ENCODE measurements at regions not wholly inside any gene's neighbourhood (a gene's known extent, or its start where the extent isn't known, plus 50 kb on each side); places are given as distances from the start of the nearest gene placed in this dataset.

DNA sequence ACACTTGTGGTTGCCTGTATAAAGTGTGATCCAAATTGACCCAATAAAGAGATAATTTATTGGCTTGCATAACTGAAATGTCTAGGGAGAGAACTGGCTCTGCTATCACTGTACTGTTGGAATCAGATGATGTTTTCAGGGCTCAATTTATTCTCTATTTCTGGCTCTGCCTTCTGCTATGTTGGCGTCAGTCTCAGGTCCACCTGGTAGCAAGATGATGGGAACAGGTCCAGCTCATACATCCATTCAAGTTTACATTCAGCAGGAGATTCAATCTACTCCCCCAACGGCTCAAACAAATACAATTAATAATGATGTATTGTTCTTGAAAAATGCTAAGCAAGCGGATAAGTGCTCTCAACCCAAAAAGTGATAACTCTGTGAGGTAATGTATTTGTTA lies 297.7 kb upstream of the SYT4 start:
- DNase-seq, result no peak

DNA sequence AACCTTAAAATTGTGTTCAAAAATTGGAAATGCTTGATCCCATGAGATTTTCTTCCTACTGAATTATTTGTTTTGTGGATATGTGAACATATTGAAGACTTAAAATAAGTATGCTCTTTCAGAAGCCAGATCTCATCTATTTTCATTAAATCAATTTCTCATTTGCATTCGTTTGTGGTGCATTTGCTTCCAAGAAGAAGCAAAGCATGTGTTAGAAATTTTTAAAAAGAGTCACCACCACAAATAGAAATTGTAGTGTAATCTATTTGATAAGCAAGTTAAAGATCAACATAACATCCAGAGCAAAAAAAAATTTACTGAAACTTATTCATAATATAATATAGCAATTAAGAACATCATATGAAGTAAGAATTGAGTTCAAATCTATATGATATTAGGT lies 300.9 kb upstream of the SYT4 start:
- DNase-seq, result no peak

DNA sequence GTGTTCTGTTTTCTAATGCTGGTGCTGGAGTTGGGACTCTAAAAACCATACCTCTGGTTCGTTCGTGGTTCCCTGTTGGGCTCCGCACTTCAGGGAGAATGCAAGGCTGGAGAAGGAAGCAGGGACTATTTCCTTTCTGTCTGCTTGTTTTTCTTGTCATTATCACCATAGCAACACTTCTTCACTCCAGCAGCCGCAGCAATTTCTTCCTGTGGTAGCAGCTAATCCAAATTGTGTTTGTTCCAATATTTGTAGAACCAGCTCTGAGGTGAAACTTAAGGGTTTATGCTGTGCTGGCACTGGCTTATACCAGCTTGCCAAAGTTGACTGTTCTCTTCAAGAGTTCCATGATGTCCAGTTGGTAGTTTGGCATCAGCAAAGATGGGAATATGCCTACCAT lies 301.4 kb upstream of the SYT4 start:
- DNase-seq, result no peak

DNA sequence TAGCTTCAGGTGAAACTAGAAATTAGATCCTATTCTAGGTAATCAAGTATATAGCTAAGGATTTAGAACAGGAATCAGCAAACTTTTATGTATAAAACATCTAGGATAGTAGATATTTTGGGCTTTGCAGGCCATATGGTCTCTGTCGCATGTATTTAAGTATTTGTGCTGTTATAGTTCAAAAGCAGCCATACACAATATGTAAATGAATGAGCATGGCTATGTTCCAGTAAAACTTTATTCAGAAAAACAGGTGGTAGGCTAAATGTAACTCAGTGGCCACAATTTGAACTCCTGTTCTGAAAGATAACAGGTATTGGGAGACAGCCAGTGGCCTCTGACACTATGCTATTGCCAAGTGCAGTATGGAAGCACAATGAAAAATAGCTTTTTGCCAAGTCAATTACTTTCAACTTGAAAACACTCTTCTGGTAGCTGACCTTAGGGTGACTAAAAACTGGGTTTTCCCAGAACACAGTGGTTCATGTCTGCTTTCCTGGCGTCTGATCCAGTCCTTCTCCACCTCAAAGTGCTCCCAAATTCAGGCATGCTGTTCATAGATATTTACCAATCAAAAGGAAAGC lies 304.7 kb upstream of the SYT4 start:
- DNase-seq, result no peak

DNA sequence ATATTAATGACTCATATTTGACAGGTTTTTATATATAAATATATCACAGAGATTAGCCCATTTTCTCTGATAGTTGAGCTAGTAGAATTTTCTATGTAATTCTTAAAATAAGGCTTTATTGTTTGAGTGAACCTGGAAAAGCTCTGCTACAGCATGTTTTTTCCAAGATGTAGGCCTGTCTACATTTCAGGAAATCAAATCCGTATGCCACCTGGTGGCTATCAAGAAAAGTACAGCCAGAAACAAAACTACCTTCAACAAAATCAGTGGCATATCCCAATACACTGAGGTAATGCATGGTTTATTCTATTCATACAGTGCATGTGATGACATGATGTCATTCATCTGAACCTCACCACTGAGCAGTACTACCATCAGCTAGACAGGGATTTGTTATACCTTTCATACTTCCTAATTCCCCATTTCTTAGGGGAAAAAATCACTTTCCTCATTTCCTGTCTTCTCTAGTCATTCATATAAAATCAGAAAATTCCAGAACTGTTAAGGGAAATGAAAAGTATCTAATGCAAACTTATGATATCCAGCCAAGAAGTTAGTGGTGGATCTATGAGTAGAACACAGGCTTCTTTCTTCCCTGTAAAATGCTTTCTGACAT lies 310.4 kb upstream of the SYT4 start:
- DNase-seq, result no peak

DNA sequence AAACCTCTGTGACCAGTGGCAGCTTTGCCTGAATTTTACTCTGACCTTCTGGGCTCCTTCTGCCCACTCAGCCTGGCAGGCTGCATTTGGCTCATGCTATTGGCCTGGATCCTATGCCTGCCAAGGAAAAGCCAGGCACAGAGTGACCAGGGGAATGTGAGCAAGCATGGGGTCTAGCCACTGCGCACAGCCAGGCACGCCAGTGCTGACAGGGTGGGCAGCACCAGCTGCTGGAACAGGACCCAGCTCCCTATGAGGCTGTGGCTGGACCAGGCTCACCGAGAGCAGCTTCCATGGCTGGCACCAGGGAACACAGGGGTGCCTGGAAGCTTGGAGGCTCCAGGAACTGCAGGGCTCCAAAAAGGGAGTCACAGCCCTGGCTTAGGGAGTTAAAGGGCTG lies 311.5 kb upstream of the SYT4 start:
- no peak for DNase-seq

DNA sequence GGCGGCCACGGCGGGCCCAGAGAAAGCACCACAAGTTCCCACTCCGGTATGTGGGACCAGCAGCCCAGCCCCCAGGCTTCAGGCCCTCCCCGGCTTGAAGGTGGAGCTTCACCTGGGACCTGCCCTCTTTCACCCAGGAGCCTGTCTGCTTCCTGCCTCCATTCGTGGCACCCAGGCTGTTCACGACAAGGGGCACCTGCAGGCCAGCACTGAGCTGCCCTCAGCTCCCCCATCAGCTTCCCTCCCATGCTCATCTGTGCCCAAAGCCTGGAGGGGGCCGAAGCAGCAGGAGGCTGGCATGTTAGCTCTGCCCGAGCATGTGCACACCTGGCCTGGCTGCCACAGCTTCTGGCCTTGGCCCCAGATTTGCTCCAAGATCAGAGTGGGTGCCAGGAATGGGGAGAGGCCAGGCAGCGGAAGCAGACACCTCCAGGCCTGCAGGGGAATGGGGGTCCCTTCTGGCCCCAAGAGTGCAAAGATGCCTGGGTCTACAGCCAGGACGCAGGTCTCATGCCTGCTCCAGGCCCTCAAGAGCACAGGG lies 312.4 kb upstream of the SYT4 start:
- DNase-seq, result no peak

DNA sequence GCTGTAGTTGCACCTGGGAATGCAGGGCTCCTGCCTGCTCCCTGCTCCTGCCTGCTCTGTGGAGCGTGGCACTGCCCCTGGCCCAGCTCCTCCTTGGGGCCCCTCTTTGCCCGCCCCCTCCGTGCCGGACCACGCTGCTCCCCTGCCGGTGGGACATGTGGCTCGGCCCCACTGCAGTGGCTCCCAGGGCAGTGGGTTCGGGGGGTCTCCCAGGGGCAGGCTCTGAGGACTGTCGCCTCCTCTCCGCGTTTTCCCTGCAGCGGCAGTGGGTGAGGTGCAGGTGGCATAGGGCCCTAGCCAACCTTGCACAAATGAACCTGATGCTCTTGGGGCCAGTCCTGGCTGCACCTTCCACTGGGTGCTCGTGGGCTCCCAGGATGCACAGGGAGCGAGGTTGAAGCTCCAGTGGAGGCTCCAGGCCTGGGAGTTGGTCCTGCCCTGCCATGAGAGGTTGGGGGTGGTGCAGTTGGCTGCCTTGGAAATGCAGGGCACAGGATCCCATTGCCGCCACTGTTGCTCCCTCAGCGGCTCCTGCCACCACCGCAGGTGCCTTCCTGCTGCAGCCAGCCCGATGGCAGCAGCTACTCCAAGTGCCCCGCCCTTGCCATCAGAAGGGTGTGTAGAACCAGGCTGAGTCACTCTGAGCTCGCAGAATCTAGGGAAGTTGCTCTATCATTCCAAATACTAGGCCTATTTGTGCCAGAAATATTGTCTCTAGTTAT lies 313.1 kb upstream of the SYT4 start:
- DNase-seq, result no peak

DNA sequence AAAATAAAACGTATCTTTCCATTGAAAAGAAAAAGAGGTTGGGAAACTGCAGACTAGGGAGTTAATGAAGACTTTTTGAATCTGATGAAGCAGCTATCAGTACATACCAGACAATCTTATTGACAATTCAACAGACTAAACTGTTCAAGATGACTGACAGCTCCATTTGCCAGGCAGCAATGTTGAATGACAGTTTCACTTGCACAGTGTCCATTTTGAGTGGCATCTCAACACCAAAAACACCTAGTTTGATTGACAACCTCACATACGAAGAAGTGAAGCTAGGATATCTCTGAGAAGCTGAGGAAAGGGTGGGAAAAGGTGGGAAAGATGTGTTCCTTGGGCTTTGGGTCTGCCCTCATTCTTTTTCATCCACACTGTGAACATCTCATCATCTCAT lies 315.0 kb upstream of the SYT4 start:
- DNase-seq, result no peak

DNA sequence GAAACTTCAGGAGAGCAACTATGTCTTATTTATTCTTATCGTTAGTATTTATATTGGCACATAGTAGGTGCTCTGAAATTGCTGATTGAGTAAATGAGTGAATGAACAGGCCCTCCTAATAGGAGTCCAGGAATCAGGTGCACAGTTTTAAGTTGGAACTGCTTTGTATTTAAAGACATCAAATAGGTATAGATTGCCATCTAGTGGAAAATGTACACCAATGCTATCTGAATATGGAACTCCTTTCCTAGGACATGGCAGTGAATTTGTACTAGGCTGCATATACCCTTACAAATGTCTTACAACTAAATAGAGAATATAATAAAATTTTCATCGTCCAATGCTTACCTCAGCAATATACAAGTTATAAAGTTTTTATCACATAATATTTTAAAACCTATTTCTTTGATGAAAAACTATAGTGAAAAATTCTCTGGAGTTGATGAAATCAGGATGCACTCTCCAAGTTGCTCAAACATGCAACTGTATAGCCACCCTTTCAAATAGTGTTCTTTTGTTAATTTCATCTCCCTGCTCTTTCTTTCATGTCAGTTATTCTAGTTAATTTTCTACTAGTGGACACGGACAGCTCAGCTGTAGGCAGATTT lies 318.9 kb upstream of the SYT4 start:
- no peak for DNase-seq

DNA sequence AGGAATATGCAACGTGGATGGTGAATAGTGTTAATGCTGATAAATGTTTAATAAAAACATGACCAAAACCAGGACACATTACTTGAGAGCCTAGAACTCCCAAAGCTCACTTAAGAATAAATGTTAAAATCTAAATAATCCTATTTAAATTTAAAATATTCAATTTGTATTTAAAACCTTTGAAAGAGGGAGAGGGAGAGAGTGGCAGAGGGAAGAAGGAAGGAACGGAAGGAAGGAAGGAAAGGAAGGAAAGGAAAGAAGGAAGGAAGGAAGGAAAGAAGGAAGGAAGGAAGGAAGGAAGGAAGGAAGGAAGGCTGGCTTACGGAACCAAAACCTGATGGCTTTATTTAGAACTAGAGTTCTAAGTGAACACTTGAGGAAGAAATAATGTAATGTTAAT lies 324.1 kb upstream of the SYT4 start:
- DNase-seq, result no peak

DNA sequence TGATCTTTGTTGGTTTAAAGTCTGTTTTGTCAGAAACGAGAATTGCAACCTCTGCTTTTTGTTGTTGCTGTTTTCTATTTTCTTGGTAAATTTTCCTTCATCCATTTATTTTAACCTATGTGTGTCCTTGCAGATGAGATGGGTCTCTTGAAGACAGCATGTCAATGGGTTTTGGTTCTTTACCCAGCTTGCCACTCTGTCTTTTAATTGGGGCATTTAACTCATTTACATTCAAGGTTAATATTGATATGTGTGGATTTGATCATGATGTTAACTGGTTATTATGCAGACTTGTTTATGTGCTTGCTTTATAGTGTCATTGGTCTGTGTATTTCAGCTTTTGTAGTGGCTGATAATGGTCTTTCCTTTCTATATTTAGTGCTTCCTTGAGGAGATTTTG lies 327.9 kb upstream of the SYT4 start:
- no peak for DNase-seq

DNA sequence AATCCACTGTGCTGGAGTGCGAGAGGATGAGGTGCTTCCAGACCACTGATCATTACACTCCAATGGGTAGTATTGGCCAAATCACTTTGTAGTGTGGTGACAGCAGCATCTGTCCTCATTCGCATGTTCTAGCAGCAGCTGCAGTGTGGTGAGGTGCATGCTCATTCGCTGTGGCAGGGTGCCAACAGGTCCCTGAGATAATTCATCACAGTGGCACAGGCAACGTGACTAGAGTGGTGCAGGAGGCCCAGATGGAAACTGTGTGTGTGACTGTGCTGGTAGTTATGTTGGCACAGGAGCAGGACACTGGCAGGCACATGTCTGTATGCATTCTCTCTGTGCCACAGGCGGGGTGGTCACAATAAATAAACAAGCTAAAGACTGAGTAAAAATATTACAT lies 329.5 kb upstream of the SYT4 start:
- no peak for DNase-seq

DNA sequence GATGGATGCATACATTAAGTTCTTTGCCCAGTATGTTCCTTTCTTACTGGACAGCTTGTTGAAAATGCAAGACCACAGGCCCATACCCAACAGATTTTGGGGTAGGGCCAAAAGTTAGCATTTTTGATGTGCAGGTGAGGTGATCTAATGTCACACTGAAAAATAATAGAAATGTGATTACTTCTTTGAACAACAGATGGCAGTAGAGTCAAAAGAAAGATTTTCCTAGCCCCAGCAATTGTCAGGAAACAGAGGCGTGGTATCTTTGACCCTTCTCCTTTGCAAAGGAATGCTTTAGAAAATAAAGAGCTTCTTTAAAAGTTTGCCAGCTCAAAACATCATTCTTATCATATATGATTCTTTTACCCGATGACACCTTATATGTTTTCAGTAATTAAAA lies 343.6 kb upstream of the SYT4 start:
- no peak for DNase-seq

DNA sequence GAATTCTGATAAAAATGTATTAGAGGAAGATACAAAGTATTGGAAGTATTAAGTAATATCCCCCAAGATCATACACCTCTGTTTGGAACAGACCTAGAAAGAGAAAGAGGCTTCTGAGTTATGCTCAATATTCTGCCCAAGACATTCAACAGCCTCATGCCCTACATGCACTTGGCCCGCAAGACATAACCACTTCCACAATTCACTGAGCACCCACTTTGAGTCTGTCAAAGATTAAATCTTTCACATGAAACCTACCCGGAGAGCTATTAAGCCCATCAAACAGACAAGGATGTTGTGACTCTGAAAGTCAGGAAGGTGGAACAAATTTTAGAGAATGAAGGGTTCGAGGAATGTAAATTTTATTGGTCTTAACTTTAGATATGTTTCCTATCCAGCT lies 344.7 kb upstream of the SYT4 start:
- DNase-seq, result no peak

DNA sequence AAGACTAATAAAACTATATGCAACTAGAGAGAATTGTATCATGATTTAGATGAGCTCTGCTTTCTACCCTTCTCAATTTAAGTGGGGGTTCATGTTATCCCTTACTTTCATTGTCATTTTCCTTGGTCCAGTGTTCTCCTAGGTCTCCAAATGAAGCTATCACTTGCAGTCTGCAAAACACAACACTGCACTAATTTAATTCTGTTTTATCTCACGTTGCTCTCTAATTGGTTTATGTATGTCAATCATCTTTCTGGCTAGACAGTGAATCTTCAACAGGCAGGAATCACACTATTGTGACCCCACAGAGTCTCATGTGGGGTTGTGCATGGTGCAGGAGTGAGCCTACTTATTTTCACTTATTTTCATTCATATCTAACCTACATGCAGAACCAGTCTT lies 348.3 kb upstream of the SYT4 start:
- DNase-seq, result no peak

DNA sequence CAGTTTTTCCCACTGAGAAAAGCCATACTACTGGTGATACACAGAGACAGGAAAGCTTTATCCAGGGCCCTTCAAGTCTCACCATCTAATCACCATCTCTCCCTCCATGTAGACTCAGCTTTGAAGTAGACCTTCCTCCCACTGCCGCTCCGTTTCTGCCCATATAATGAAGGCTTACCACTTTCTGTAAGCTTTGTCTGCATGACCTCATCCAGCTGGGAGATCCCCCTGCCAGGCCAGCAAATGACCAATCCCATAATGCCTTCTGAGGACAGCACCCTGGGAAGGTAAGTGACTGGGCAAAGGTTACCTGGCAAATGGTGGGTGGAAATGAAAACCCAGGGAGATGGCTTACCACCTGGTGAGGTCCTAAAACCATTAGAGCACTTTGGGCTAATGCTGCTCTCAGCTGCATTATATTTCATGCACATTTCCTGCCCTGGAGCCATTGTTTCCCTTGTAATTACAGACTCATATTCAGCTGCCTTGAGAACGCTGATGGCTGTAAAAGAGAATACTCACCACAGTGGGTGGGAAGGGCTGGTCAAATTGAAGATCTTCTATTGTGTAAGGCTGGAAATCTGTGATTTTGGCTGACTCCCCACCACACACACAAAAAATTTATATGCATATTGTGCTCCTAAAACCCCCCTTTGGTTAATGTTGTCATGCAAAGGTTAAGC lies 350.7 kb upstream of the SYT4 start:
- no peak for DNase-seq

DNA sequence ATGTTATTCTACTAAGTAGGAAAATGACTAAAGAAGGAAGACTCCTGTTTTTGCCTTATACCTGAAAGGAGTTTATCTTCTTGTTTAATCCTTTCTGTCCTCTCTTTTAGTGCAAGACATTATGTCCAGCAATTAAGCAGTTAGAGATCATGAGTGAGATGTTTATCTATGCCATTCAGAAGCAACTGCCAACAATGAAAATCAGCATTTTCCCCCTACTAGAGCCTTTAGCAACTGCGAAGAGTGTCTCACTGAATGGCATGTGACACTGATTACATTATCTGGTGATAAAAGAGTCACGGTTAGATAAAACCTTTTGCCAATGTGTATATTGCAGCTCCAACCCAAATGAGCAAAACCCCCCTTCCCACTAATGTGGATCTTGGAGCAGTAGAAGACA lies 357.7 kb upstream of the SYT4 start:
- no peak for DNase-seq

DNA sequence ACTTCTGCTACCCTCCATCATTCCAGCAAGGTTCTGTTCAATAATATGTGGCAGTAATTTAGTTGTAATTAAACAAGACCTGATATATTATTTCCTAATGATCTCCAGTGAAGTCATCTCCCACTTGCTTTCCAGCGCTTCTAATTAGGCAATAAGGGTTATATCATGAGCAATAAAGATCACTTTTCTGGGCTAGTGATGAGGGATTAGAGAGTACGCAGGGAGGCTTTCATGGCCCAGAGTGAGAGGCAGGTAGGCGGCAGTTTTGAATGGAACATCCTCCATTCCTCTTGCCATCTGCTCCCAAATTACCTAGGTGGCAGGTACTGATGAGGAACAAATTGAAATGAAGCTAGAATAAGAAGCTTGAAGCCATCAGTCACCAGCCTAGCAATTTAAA lies 358.1 kb upstream of the SYT4 start:
- no peak for DNase-seq

DNA sequence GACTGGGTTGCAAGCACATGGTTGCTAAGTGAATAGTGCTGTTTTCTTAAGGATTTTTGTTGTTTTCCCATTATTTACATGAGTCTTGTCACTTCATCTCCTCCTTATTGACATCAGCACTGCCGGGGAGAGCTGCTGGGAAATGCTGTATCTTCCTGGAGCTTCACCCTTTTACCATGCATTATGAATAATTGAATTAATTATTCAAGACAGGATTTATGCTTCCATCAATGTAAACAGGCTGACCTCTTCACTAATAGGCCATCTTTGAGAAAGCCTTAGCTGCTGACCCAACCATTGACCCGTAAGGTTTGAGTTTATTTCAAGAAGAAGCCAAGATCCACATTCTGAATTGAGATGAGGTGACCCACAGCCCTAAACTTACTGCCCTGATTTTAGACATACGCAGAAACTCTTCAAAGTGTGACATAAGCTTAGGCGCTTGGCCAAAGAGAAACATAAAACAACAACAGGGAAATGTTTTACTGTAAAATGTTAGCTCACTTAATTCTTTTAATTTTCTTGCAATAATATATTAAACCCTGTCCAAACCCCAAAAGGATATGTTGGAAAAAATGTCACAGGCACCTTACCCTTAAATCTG lies 365.5 kb upstream of the SYT4 start:
- no peak for DNase-seq

DNA sequence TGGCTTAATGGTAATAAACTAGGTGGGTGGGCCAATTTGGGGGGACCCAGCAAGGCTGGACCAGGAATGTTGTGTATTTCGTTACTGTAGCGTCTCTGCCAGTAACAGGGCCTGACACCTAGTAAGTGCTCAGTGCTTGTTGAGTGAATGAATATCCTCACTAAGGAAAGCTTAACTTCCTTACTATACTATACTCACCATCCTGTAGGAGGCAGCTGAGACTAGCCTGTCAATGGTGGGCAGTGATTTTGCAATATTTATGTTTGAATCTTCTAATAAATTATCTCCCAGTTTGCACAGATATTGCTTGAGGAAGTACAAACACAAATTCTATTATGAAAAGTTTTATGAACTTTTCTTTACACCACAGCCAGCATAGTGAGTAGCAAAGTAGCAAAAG lies 370.7 kb upstream of the SYT4 start:
- no peak for DNase-seq

DNA sequence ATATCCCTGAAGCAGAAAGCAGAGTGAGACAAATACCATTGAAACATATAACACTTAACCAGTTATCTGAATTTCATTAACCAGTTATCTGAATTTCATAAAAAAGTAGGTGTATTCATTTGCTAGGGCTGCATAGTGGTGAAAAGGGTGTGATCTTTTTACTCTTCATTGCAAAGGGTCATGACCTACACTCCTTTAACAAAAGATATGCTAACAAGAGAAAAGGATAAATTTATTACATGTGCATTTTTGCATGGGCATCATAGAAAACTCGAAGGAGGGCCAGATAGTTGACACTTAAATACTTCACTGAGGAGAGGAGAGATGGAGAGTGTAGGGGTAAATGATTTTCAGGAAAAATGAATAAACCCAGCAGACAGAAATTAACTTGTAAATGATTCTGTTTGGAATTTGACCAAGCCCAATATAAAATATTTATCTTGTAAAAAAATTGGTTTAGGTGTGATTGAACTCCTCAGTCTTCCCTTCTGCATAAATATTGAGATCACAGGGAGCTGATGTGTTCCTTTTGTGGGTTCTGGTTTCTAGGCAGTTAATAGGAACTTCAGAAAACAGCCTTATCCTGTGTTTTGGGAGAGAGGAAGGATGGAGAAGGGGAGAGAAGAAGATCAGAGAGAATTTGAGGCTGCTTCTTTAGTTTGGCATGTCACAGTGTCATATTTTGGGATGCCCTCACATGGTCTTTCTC lies 372.5 kb upstream of the SYT4 start:
- no peak for DNase-seq
